Duodenal mucosa (tissue), 2 donors: ENCODE measurements at regions not wholly inside any gene's neighbourhood (a gene's known extent, or its start where the extent isn't known, plus 50 kb on each side); places are given as distances from the start of the nearest gene placed in this dataset.

Experiments
- H3K27ac ChIP-seq: one replicate; pipeline ENCODE4 v1.7.0; 2013; ENCODE audit warnings: low read depth, low read length
- H3K27me3 ChIP-seq, 2 donors: one replicate each; pipeline ENCODE4 v1.7.0; 2013; ENCODE audit warnings: low read length in 2 of 2, control low read depth in 1 of 2; ENCODE audit not compliant: insufficient read depth in 2 of 2, control insufficient read depth in 1 of 2
- H3K36me3 ChIP-seq, 2 donors: one replicate each; pipeline ENCODE4 v1.7.0; 2013; ENCODE audit warnings: low read length in 2 of 2, control low read depth in 1 of 2; ENCODE audit not compliant: insufficient read depth in 2 of 2, control insufficient read depth in 1 of 2
- H3K4me1 ChIP-seq, 2 donors: one replicate each; pipeline ENCODE4 v1.7.0; 2013; ENCODE audit warnings: low read length in 2 of 2, control low read depth in 1 of 2; ENCODE audit not compliant: insufficient read depth in 2 of 2, control insufficient read depth in 1 of 2
- H3K4me3 ChIP-seq, 2 donors: one replicate each; pipeline ENCODE4 v1.7.0; 2013; ENCODE audit warnings: low read length in 2 of 2, low read depth in 1 of 2
- H3K9ac ChIP-seq, 2 donors: one replicate each; pipeline ENCODE4 v1.7.0; 2013; ENCODE audit warnings: low read length in 2 of 2, low read depth in 1 of 2
- H3K9me3 ChIP-seq, 2 donors: one replicate each; pipeline ENCODE4 v1.7.0; 2013; ENCODE audit warnings: low read length in 2 of 2, control low read depth in 1 of 2; ENCODE audit not compliant: control insufficient read depth in 1 of 2

GRCh38 chr20:60903325-60903971 lies 348.6 kb upstream of the CDH4 start:
- Histone ChIP-seq H3K9me3 (peaks cover 4 to 16% of the 10 kb centered on the region in 2 donors), H3K27ac (no peak overlapping the region), H3K4me3 (no peak overlapping the region), H3K36me3 (no peaks in the 10 kb centered on the region), H3K9ac (no peak overlapping the region), H3K4me1 (no peaks in the 10 kb centered on the region), H3K27me3 (no peaks in the 10 kb centered on the region)

- Histone ChIP-seq H3K27me3 (no peaks in the 10 kb centered on the region), H3K9me3 (peaks cover 4 to 16% of the 10 kb centered on the region in 2 donors), H3K36me3 (no peaks in the 10 kb centered on the region), H3K4me3 (no peak overlapping the region), H3K9ac (no peak overlapping the region), H3K4me1 (no peaks in the 10 kb centered on the region), H3K27ac (no peak overlapping the region)
Measured at GRCh38 chr20:60904730-60905129, 347.3 kb upstream of the CDH4 start.

GRCh38 chr20:60905919-60906318 lies 346.1 kb upstream of the CDH4 start:
- H3K9ac ChIP-seq: no peak overlapping the region
- H3K27ac ChIP-seq: no peak overlapping the region
- no peaks in the 10 kb centered on the region for H3K36me3 ChIP-seq
- H3K4me3 ChIP-seq: no peak overlapping the region
- no peaks in the 10 kb centered on the region for H3K27me3 ChIP-seq
- peaks cover 4 to 16% of the 10 kb centered on the region in 2 donors for H3K9me3 ChIP-seq
- no peaks in the 10 kb centered on the region for H3K4me1 ChIP-seq

- H3K4me3 ChIP-seq: no peak overlapping the region
- no peak overlapping the region for H3K27ac ChIP-seq
- no peak overlapping the region for H3K9ac ChIP-seq
- H3K9me3 ChIP-seq: peaks cover 4 to 9% of the 10 kb centered on the region in 2 donors
- no peaks in the 10 kb centered on the region for H3K4me1 ChIP-seq
- H3K27me3 ChIP-seq: no peaks in the 10 kb centered on the region
- no peaks in the 10 kb centered on the region for H3K36me3 ChIP-seq
Measured at GRCh38 chr20:60906555-60906954, 345.5 kb upstream of the CDH4 start.

- H3K36me3 ChIP-seq: no peaks in the 10 kb centered on the region
- H3K9ac ChIP-seq: no peak overlapping the region
- no peak overlapping the region for H3K4me3 ChIP-seq
- no peak overlapping the region for H3K27ac ChIP-seq
- no peaks in the 10 kb centered on the region for H3K4me1 ChIP-seq
- peaks cover 0 to 11% of the 10 kb centered on the region in 2 donors for H3K9me3 ChIP-seq
- H3K27me3 ChIP-seq: no peaks in the 10 kb centered on the region
Measured at GRCh38 chr20:60913298-60913697, 338.8 kb upstream of the CDH4 start.

GRCh38 chr20:60921022-60921622 lies 330.9 kb upstream of the CDH4 start:
- Histone ChIP-seq H3K4me3 (no peak overlapping the region), H3K9me3 (no peaks in the 10 kb centered on the region), H3K4me1 (no peaks in the 10 kb centered on the region), H3K36me3 (no peaks in the 10 kb centered on the region), H3K27ac (no peak overlapping the region), H3K27me3 (no peaks in the 10 kb centered on the region), H3K9ac (no peak overlapping the region)

- no peaks in the 10 kb centered on the region for H3K27me3 ChIP-seq
- no peaks in the 10 kb centered on the region for H3K4me1 ChIP-seq
- no peak overlapping the region for H3K27ac ChIP-seq
- H3K4me3 ChIP-seq: no peak overlapping the region
- no peak overlapping the region for H3K9ac ChIP-seq
- no peaks in the 10 kb centered on the region for H3K36me3 ChIP-seq
- peaks cover 0 to 5% of the 10 kb centered on the region in 2 donors for H3K9me3 ChIP-seq
Measured at GRCh38 chr20:60926831-60927230, 325.2 kb upstream of the CDH4 start.

- peaks cover 0 to 5% of the 10 kb centered on the region in 2 donors for H3K9me3 ChIP-seq
- H3K27ac ChIP-seq: no peak overlapping the region
- H3K27me3 ChIP-seq: no peaks in the 10 kb centered on the region
- no peak overlapping the region for H3K4me3 ChIP-seq
- H3K36me3 ChIP-seq: no peaks in the 10 kb centered on the region
- H3K9ac ChIP-seq: no peak overlapping the region
- H3K4me1 ChIP-seq: no peaks in the 10 kb centered on the region
Measured at GRCh38 chr20:60928341-60928740, 323.7 kb upstream of the CDH4 start.

- Histone ChIP-seq H3K36me3 (no peaks in the 10 kb centered on the region), H3K9ac (no peak overlapping the region), H3K4me1 (no peaks in the 10 kb centered on the region), H3K27me3 (no peaks in the 10 kb centered on the region), H3K27ac (no peak overlapping the region), H3K9me3 (peaks cover 0 to 12% of the 10 kb centered on the region in 2 donors), H3K4me3 (no peak overlapping the region)
Measured at GRCh38 chr20:60930023-60930790, 321.9 kb upstream of the CDH4 start.

- Histone ChIP-seq H3K36me3 (no peaks in the 10 kb centered on the region), H3K27ac (no peak overlapping the region), H3K4me3 (no peak overlapping the region)
Measured at GRCh38 chr20:60931696-60932095, 320.4 kb upstream of the CDH4 start.

More at GRCh38 chr20:60931696-60932095, 320.4 kb upstream of the CDH4 start:
- H3K9me3 ChIP-seq: peaks cover 0 to 12% of the 10 kb centered on the region in 2 donors
- H3K27me3 ChIP-seq: no peaks in the 10 kb centered on the region
- no peak overlapping the region for H3K9ac ChIP-seq
- H3K4me1 ChIP-seq: no peaks in the 10 kb centered on the region
